ENCODE measurements at regions not wholly inside any gene's neighbourhood (a gene's known extent, or its start where the extent isn't known, plus 50 kb on each side); places are given as distances from the start of the nearest gene placed in this dataset.

- TF ChIP-seq CTCF (IDR thresholded peaks at IDR 0.05) (no peak), POLR2AphosphoS5 (IDR thresholded peaks at IDR 0.05; ENCODE audit: low read depth, low read length) (no peak), TCF7L2 (IDR thresholded peaks at IDR 0.05; ENCODE audit: low read depth, low read length) (no peak)
Observed at GRCh38 chr3:76687019-76687418, 352.9 kb upstream of the ROBO2 start.

Data from Panc1 (cell line).